ENCODE measurements at regions not wholly inside any gene's neighbourhood (a gene's known extent, or its start where the extent isn't known, plus 50 kb on each side); places are given as distances from the start of the nearest gene placed in this dataset.
"Not testable (repeated sequence)": the region's sequence is repeated elsewhere in the genome, so short reads cannot be mapped to it uniquely, and the experiment has no call there.

DNA sequence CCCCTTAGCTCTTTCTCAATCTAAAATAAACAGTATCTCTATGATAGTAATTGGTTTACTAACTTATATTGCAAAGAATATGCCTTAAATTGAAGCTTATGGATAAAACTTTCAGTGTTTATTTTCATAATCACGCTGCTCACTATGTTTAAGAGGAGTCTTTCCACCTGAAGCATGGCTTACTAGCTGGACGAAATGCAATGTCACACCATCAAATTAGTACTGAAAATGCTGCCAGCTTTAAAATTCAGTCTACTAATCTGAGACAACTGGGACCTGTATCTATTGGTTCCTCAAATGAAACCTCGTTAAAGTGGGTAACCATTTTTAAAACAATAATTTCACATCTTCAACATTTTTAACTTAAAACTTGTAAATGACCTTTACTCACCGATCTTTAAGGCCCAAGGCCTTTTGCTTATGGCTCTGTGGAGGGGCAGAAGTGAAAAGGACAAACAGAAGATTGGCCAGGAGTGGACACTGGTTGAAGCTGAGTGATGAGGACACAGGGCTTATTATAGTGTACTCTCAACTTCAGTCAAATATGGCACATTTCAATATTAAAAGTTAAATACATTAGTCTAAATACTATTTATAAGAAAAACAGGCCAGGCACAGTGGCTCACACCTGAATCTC is 212.8 kb upstream of the WSB1 start:
- no peaks in the 10 kb centered on the region for H3K4me1 Mint-ChIP-seq (ENCODE audit: low read depth)

DNA sequence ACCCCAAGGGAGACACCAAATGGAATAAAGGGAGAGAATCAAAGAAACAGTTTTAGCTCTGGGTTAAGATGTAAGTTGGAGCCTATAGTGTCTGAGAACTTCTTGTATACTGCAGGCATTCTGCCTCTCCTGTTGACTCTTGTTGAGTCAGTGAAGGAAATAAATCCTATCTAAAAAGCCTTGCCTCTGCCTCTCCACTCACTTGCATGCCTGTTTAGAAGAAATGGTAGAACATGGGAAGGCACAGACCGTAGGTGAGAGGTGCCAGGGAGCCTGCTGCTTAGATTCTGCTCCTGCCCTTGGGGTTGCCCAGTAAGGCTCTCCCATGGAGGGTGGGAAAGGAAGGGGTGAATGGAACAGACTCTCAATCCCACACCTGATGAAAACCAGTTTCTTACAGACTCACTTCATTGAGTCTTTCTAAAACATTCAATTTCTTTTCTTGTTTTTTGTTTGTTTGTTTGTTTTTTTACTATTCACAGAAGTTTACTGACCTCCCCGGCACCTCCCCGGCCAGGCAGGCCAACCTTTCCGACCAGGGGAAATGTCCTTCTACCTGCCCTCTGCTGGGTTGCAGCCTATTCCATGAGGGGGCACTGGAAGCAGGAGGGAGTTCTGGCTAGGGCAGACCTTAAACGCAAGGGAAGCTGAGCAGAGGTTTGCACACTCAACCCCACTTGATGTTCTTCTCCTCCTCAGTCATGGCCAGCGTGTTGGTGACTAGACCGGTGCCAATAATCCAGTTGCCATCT is 211.7 kb upstream of the WSB1 start:
- H3K4me1 Mint-ChIP-seq (ENCODE audit: low read depth) = no peaks in the 10 kb centered on the region
- H3K27me3 Mint-ChIP-seq = no peaks in the 10 kb centered on the region
- H3K36me3 Mint-ChIP-seq (ENCODE audit: low read depth) = no peaks in the 10 kb centered on the region
- DNase-seq = no peak
- H3K27ac Mint-ChIP-seq = no peak overlapping the region
- H3K9me3 Mint-ChIP-seq = no peaks in the 10 kb centered on the region
- H3K4me3 Mint-ChIP-seq = no peak overlapping the region

More for the DNA sequence above, 212.8 kb upstream of the WSB1 start:
- Mint-ChIP-seq H3K27ac (no peak overlapping the region), H3K27me3 (peaks cover 2% of the 10 kb centered on the region), H3K9me3 (no peaks in the 10 kb centered on the region), H3K36me3 (ENCODE audit: low read depth) (no peaks in the 10 kb centered on the region), H3K4me3 (no peak overlapping the region)
- no peak for DNase-seq

DNA sequence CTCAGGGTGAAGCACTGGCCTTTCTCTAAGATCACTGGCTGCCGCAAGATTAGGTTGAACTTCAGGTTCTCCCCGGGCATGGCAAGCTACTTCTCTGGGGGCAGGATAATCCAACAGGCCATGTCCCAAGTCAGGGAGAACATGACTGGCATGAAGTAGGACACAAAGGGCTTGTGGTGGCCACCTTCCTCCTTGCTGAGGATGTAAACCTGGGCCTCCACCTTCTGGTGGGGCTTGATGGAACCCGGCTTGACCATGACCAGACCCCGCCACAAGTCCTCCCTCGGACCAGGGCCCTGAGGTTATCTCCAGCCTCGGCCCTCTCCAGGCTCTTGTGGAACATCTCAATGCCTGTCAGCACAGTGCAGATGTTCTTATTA is 211.1 kb upstream of the WSB1 start:
- H3K36me3 Mint-ChIP-seq (ENCODE audit: low read depth) = no peaks in the 10 kb centered on the region
- H3K4me3 Mint-ChIP-seq = no peak overlapping the region
- no peaks in the 10 kb centered on the region for H3K4me1 Mint-ChIP-seq (ENCODE audit: low read depth)
- no peak for DNase-seq
- no peaks in the 10 kb centered on the region for H3K27me3 Mint-ChIP-seq
- no peaks in the 10 kb centered on the region for H3K9me3 Mint-ChIP-seq
- H3K27ac Mint-ChIP-seq = no peak overlapping the region

DNA sequence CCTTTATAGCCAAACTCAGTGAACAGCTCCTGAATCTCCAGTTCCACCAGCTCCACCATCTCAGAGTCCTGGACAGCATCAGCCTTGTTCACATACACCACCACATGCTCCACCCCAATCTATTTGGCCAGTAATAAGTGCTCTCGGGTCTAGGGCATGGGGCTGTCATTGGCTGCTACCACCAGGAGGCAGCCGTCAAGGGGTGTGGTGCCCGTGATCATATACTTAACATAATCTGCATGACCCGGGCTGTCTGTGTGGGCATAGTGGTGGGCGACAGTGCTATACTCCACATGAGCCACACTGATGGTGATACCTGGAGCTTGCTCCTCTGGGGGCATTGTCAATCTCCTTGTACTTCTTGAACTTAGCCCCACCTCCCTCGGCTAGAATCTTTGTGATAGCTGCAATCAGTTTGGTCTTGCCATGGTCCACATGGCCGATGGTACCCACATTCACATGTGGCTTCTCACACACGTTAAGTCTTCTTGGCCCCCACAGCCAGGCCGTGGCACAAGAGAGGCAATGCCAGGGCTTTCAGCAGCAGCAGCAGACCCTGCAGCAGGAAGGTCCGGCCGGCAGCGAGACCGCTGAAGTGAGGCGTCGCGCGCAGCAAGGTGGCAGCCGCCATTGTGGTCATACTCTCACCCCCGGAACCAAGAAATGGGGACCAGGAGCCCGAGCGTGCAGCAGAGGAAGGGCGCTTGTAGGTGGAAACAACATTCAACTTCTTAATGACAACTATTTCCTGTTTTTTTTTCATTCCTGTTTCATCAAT is 210.3 kb upstream of the WSB1 start:
- Mint-ChIP-seq H3K36me3 (ENCODE audit: low read depth) (no peaks in the 10 kb centered on the region), H3K27ac (no peak overlapping the region), H3K9me3 (no peaks in the 10 kb centered on the region), H3K4me3 (no peak overlapping the region), H3K4me1 (ENCODE audit: low read depth) (no peaks in the 10 kb centered on the region), H3K27me3 (no peaks in the 10 kb centered on the region)
- DNase-seq = no peak

DNA sequence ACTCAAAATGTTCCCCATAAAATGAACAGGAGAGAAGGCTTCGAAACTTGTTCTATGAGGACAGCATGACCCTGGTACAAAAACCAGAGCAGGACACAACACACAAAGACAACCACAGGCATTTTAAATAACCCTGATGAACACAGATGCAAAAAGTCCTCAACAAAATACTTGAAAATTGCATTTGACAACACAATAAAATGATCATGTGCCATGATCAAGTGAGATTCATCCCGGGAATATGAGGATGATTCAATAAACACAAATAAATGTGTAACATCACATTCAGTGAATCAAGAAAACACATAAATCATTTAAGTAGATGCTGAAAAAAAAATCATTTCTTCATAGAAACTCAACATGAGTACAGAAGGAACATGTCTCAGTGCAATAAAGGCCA is 208.4 kb upstream of the WSB1 start:
- H3K27me3 Mint-ChIP-seq = peaks cover 4% of the 10 kb centered on the region
- no peak for DNase-seq
- no peak overlapping the region for H3K27ac Mint-ChIP-seq
- H3K36me3 Mint-ChIP-seq (ENCODE audit: low read depth) = no peaks in the 10 kb centered on the region
- no peak overlapping the region for H3K4me3 Mint-ChIP-seq
- H3K9me3 Mint-ChIP-seq = no peaks in the 10 kb centered on the region
- no peaks in the 10 kb centered on the region for H3K4me1 Mint-ChIP-seq (ENCODE audit: low read depth)

DNA sequence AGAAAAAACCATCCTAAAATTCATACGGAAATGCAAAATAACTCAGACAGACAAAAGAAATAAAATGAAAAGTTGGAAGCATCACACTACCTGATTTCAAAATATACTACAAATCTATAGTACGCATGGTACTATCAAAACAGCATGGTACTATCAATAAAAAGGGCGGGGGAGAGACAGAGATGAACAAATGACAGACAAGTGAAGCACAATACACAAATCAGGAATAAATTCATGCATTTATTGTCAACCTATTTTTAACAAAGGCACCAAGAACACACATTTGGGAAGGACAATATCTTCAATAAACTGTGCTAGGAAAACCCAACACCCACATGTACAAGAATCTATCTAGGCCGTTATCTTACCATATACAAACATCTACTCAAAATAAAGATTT is 207.4 kb upstream of the WSB1 start:
- Mint-ChIP-seq H3K4me1 (ENCODE audit: low read depth) (no peaks in the 10 kb centered on the region), H3K9me3 (no peaks in the 10 kb centered on the region), H3K36me3 (ENCODE audit: low read depth) (no peaks in the 10 kb centered on the region), H3K27me3 (peaks cover 6% of the 10 kb centered on the region), H3K27ac (no peak overlapping the region), H3K4me3 (no peak overlapping the region)
- no peak for DNase-seq

DNA sequence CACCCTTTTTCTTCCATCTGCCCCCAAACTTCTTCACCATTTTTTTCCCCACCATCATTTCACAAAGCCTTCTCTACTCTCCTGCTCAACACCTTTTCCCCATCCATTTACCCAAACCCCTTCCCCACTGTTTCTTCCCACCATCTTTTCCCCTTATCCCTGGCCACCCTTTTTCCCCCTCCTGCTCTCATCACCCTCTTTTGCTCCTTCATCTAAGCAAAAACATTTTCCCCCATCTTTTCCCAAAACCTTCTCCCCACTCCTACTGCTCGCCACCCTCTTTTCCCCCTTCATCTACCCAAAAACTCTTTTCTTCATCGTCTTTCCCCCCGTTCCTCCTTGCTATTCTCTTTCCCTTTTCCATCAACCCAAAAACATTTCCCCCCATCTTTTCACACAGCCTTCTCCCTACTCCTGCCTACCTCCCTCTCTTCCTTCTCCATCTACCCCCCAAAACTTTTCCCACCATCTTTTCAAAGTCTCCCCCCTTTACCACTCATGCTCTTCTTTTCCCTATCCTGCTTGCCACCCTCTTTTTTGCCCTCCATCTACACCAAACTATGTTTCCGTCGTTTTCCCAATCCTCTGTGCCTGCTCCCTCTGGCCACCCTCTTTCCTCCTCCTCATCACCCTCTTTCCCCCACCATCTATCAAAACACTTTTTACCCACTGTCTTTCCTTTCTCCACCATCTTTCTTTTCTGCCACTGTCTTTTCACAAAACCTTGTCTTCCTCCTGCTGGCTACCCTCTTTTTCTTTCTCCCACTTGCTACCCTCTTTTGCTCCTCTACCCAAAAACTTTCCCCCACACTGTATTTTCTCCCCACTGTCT is 205.8 kb upstream of the WSB1 start:
- H3K9me3 Mint-ChIP-seq = no peaks in the 10 kb centered on the region
- no peaks in the 10 kb centered on the region for H3K4me1 Mint-ChIP-seq (ENCODE audit: low read depth)
- no peak overlapping the region for H3K4me3 Mint-ChIP-seq
- no peaks in the 10 kb centered on the region for H3K36me3 Mint-ChIP-seq (ENCODE audit: low read depth)
- peaks cover 6% of the 10 kb centered on the region for H3K27me3 Mint-ChIP-seq
- no peak for DNase-seq
- no peak overlapping the region for H3K27ac Mint-ChIP-seq

DNA sequence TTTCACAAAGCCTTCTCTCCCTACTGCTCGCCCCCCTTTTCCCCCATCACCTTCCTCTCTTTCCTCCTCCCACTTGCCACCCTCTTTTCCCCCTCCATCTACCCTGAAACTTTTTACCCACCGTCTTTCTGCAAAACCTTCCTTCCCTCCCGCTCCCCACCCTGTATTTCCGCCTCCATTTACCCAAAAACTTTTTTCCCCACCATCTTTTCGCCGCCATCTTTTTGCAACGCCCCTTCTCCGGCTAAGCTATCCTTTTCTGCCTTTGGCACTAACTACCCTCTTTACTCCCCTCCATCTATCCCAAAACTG is 205.2 kb upstream of the WSB1 start:
- Mint-ChIP-seq H3K27ac (no peak overlapping the region), H3K9me3 (no peaks in the 10 kb centered on the region), H3K4me3 (no peak overlapping the region), H3K27me3 (peaks cover 9% of the 10 kb centered on the region), H3K4me1 (ENCODE audit: low read depth) (no peaks in the 10 kb centered on the region), H3K36me3 (ENCODE audit: low read depth) (no peaks in the 10 kb centered on the region)
- no peak for DNase-seq

DNA sequence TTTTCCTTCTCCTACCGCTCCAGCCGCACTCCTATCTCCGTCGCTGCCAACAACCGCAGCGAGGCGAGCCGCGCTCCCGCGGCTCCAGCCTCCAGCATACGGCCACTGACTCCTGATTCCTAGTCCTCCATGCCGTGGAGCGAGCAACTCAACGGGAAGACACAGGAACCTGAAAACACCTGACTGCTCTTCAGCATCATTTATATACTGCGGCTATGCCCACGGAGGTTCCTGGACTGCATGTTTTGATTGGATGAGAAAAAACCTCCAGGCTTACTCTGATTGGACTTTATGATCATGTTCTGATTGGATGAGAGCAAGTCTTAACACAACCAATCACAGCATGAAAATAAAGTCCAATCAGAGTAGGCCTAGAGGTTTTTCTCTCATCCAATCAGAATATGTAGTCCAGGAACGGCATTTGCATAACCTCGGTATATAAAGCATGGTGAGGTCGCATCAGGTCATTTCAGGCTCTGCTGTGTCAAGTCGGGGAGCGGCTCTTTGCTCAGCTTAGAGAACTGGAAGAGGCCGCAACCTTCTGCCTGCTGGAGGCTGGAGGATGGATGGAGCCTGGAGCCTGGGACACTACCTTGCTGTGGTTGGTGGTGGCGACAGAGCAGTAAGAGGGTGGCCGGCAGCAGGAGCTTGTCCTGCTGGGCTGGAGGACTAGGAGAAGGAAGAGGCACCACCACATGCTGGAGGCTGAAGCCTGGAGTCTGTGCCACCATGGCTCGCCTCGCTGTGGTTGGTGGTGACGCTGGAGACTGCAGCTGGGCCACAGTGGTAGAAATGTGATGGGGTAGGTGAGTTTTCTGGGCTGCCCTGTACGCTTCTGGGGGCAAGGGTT is 204.6 kb upstream of the WSB1 start:
- H3K27me3 Mint-ChIP-seq; H3K9me3 Mint-ChIP-seq; H3K4me3 Mint-ChIP-seq; H3K4me1 Mint-ChIP-seq (ENCODE audit: low read depth); DNase-seq; H3K36me3 Mint-ChIP-seq (ENCODE audit: low read depth); H3K27ac Mint-ChIP-seq: not testable (repeated sequence)

DNA sequence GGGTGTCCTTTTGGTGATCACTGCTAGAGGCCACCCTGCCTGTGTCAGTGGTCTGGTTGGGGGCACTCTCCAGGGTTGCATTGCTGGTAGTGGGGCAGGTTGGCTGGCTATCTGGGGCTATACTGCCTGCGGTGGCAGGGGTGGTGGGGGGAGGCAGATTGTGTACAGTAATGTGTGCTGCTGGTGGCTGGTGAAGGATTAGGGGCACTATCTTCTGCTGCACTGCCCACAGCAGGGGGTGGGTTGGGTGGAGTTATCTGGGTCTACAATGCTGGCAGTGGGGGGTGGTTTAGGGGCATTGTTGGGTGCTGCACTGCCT is 204.0 kb upstream of the WSB1 start:
- no peaks in the 10 kb centered on the region for H3K9me3 Mint-ChIP-seq
- DNase-seq = no peak
- no peak overlapping the region for H3K27ac Mint-ChIP-seq
- H3K4me1 Mint-ChIP-seq (ENCODE audit: low read depth) = no peaks in the 10 kb centered on the region
- H3K27me3 Mint-ChIP-seq = peaks cover 9% of the 10 kb centered on the region
- no peak overlapping the region for H3K4me3 Mint-ChIP-seq
- no peaks in the 10 kb centered on the region for H3K36me3 Mint-ChIP-seq (ENCODE audit: low read depth)

DNA sequence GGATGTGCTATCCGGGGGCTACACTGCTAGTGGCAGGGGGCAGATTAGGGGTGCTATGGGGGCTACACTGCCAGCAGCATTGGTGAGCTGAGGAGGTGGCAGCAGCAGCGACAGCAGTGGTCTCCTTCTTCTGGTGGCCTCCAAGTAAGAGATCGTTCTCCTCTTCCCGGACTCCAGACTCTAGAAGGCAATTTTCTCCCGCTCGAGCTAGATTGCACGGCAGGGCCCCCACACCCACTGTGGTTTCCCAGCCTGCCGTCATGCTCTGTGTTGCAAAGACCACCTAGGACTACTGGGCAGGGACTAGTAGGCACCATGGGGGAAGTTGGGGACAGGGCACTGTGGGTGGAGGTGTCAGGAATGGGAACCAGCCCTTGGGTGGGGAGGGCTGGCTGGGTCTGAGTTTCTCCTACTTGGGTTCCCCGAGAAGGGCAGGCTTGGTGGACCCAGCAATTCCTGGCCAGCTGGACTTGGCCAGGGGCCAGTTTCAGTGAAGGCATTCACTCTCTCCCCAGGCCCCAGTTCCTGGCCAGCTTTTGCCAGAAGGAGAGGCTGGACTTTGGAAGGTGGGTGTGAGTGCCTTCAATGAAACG is 203.4 kb upstream of the WSB1 start:
- H3K27me3 Mint-ChIP-seq; DNase-seq; H3K9me3 Mint-ChIP-seq; H3K27ac Mint-ChIP-seq; H3K4me1 Mint-ChIP-seq (ENCODE audit: low read depth); H3K4me3 Mint-ChIP-seq; H3K36me3 Mint-ChIP-seq (ENCODE audit: low read depth): not testable (repeated sequence)

DNA sequence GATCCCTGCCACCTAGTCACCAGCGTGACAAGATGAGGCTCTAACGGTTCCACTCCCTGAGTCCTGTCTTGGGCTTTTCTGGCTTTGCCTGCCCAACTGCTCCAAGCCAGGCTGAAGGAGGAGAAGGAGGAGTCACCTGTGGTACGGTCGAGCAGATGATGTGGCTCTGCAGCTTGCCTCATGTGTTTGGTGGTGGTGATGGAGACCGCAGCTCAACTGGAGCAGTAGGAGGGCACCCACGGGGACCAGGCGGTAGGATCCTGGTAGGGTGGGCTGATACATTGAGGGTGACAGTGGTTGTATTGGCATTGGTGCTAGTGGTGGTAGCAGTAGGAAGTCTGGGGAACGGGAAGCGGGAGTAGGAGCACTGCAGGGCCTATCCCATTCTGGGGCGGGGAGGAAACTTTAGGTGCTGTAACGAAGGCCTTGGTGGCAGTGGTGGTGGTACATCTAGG is 202.8 kb upstream of the WSB1 start:
- H3K36me3 Mint-ChIP-seq (ENCODE audit: low read depth) = no peaks in the 10 kb centered on the region
- no peak overlapping the region for H3K4me3 Mint-ChIP-seq
- no peak overlapping the region for H3K27ac Mint-ChIP-seq
- no peaks in the 10 kb centered on the region for H3K4me1 Mint-ChIP-seq (ENCODE audit: low read depth)
- H3K9me3 Mint-ChIP-seq = no peaks in the 10 kb centered on the region
- no peak for DNase-seq
- H3K27me3 Mint-ChIP-seq = peaks cover 9% of the 10 kb centered on the region

DNA sequence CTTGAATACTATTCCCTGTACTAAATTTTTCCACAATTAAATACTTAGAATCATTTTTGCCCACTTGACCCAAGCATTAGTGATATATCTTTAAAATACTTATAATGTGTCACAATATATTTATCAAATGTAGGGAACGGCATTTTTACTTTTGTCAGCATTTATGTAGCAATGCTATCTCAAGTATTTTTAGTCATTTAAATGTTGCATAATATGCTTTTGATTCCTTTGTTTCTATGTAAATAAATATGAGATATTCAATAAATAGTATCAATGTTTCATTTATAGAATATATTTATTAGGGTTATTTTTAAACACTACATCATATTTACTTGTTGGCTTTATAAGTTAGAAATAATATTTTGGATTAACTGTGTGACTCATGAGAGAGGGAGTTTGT is 199.7 kb upstream of the WSB1 start:
- H3K27ac Mint-ChIP-seq; H3K4me1 Mint-ChIP-seq (ENCODE audit: low read depth); H3K36me3 Mint-ChIP-seq (ENCODE audit: low read depth); H3K27me3 Mint-ChIP-seq; DNase-seq; H3K9me3 Mint-ChIP-seq; H3K4me3 Mint-ChIP-seq: not testable (repeated sequence)

DNA sequence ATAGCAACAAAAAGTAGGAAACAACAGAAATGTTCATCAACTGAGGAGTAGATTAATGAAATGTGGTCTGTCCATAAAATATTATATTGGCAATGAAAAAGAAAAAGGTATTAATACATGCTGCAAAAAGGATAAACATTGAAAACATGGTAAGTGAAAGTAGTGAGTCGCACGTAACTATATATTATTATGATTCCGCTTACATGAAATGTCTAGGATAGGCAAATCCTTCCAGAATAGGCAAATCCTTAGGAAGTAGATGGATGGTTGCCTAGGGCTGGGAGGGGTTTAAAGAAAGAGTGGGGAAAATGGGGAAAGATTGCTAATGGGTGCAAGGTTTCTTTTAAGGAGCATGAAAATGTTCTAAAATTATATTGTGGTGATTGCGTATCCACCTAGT is 198.1 kb upstream of the WSB1 start:
- not testable (repeated sequence) for H3K4me1 Mint-ChIP-seq (ENCODE audit: low read depth); H3K9me3 Mint-ChIP-seq; H3K27me3 Mint-ChIP-seq; H3K36me3 Mint-ChIP-seq (ENCODE audit: low read depth); H3K4me3 Mint-ChIP-seq; H3K27ac Mint-ChIP-seq; DNase-seq

Data from activated T-cell treated with anti-CD3 and anti-CD28 coated beads, Interleukin-2, amount 50 U/mL, for 24 hours (primary cell).